WTC11 (cell line): ENCODE measurements at regions not wholly inside any gene's neighbourhood (a gene's known extent, or its start where the extent isn't known, plus 50 kb on each side); places are given as distances from the start of the nearest gene placed in this dataset.

ENCODE experiments used
- ATAC-seq: fragments of 200-7000 bp; cut with Tn5 transposase; 2 replicates; pipeline ENCODE4 v1.10.0; 2021; ENCODE audit warnings: mild to moderate bottlenecking, moderate library complexity
- CTCF ChIA-PET: fragments of 300-600 bp; sonication (Branson Sonifier 250); formaldehyde crosslinking; loops from one replicate; lab custom pipeline; 2021; ENCODE audit warnings: antibody characterized with exemption; lab: Charles Lee
- POLR2A ChIA-PET: fragments of 350-600 bp; sonication (Branson Sonifier 250); formaldehyde crosslinking; loops from one replicate; lab custom pipeline; 2021; ENCODE audit warnings: antibody characterized with exemption; lab: Charles Lee
- DNase-seq: peaks from one replicate; pipeline ENCODE4 v3.0.0; 2021; ENCODE audit warnings: low spot score
- H3K27ac Mint-ChIP-seq: 2 replicates; pipeline ENCODE4 v1.8.0; 2021; ENCODE audit warnings: mixed read lengths
- H3K27me3 Mint-ChIP-seq: 2 replicates; pipeline ENCODE4 v1.8.0; 2021; ENCODE audit warnings: low read depth, mild to moderate bottlenecking, moderate library complexity, mixed read lengths
- H3K36me3 Mint-ChIP-seq: 2 replicates; pipeline ENCODE4 v1.8.0; 2021; ENCODE audit warnings: mixed read lengths
- H3K4me1 Mint-ChIP-seq: 2 replicates; pipeline ENCODE4 v1.8.0; 2022; ENCODE audit warnings: mixed read lengths
- H3K4me3 Mint-ChIP-seq: 2 replicates; pipeline ENCODE4 v1.8.0; 2021; ENCODE audit warnings: mild to moderate bottlenecking, moderate library complexity, mixed read lengths
- H3K9me3 Mint-ChIP-seq: 2 replicates; pipeline ENCODE4 v1.8.0; 2021; ENCODE audit warnings: mixed read lengths
- ELF4 ChIP-seq: sonication (generic); formaldehyde crosslinking; IDR thresholded peaks from 2 replicates; pipeline ENCODE4 v1.8.1; 2022; ENCODE audit warnings: low read depth, mild to moderate bottlenecking, moderate library complexity, missing genetic modification reagents
- GABPB1 ChIP-seq: sonication (generic); formaldehyde crosslinking; IDR thresholded peaks from 2 replicates; pipeline ENCODE4 v1.8.1; 2023; ENCODE audit warnings: mild to moderate bottlenecking, missing genetic modification reagents
- GRHL2 ChIP-seq: fragments of 250-450 bp; sonication (Bioruptor Pico); IDR thresholded peaks from 2 replicates; pipeline ENCODE4 v1.8.0; 2022; ENCODE audit warnings: mild to moderate bottlenecking, moderate library complexity; ENCODE audit not compliant: insufficient replicate concordance, severe bottlenecking
- GTF2I ChIP-seq: fragments of 250-450 bp; sonication (Bioruptor Pico); conservative IDR thresholded peaks from 2 replicates; pipeline ENCODE4 v1.4.0; 2021; ENCODE audit warnings: mild to moderate bottlenecking
- IRF2 ChIP-seq: sonication (generic); formaldehyde crosslinking; IDR thresholded peaks from 2 replicates; pipeline ENCODE4 v1.8.0; 2022; ENCODE audit warnings: low read depth, missing genetic modification reagents, borderline replicate concordance
- JAZF1 ChIP-seq: fragments of 250-450 bp; sonication (Bioruptor Pico); IDR thresholded peaks from 2 replicates; pipeline ENCODE4 v1.9.0; 2021; ENCODE audit warnings: moderate library complexity, mild to moderate bottlenecking, inconsistent platforms
- KAT7 ChIP-seq: sonication (generic); formaldehyde crosslinking; IDR thresholded peaks from 2 replicates; pipeline ENCODE4 v1.8.1; 2023; ENCODE audit warnings: missing genetic modification reagents, mild to moderate bottlenecking, borderline replicate concordance
- NFATC4 ChIP-seq: fragments of 250-450 bp; sonication (Bioruptor Pico); IDR thresholded peaks from 2 replicates; pipeline ENCODE4 v1.9.0; 2021; ENCODE audit warnings: mild to moderate bottlenecking
- NFE2L1 ChIP-seq: sonication (generic); formaldehyde crosslinking; IDR thresholded peaks from 2 replicates; pipeline ENCODE4 v1.8.1; 2023; ENCODE audit warnings: missing genetic modification reagents
- NR2C2 ChIP-seq: sonication (generic); formaldehyde crosslinking; IDR thresholded peaks from 2 replicates; pipeline ENCODE4 v1.8.0; 2022; ENCODE audit warnings: mild to moderate bottlenecking, missing genetic modification reagents
- PREB ChIP-seq: sonication (generic); formaldehyde crosslinking; IDR thresholded peaks from 2 replicates; pipeline ENCODE4 v1.8.1; 2022; ENCODE audit warnings: mild to moderate bottlenecking, missing genetic modification reagents, moderate library complexity, borderline replicate concordance
- RELA ChIP-seq: sonication (generic); formaldehyde crosslinking; IDR thresholded peaks from 2 replicates; pipeline ENCODE4 v1.8.1; 2022; ENCODE audit warnings: missing genetic modification reagents, mild to moderate bottlenecking, borderline replicate concordance
- TEAD4 ChIP-seq: sonication (generic); formaldehyde crosslinking; IDR thresholded peaks from 2 replicates; pipeline ENCODE4 v1.8.0; 2022; ENCODE audit warnings: mild to moderate bottlenecking, missing genetic modification reagents
- USF2 ChIP-seq: sonication (generic); formaldehyde crosslinking; IDR thresholded peaks from 2 replicates; pipeline ENCODE4 v1.8.1; 2023; ENCODE audit warnings: mild to moderate bottlenecking, missing genetic modification reagents, moderate library complexity
- ZNF219 ChIP-seq: sonication (generic); formaldehyde crosslinking; IDR thresholded peaks from 2 replicates; pipeline ENCODE4 v1.8.0; 2023; ENCODE audit warnings: missing genetic modification reagents, mild to moderate bottlenecking, borderline replicate concordance
- ZNF263 ChIP-seq: sonication (generic); formaldehyde crosslinking; IDR thresholded peaks from 2 replicates; pipeline ENCODE4 v1.8.1; 2022; ENCODE audit warnings: low read depth, mild to moderate bottlenecking, moderate library complexity, missing genetic modification reagents
- ZNF317 ChIP-seq: sonication (generic); formaldehyde crosslinking; IDR thresholded peaks from 2 replicates; pipeline ENCODE4 v1.8.1; 2023; ENCODE audit warnings: low read depth, mild to moderate bottlenecking, moderate library complexity, missing genetic modification reagents, borderline replicate concordance
- ZNF423 ChIP-seq: fragments of 250-450 bp; sonication (Bioruptor Pico); IDR thresholded peaks from 2 replicates; pipeline ENCODE4 v2.1.2; 2022; ENCODE audit warnings: mild to moderate bottlenecking, moderate library complexity
- TF ChIP-seq, protein P1 (sequence below): fragments of 250-450 bp; sonication (Bioruptor Pico); IDR thresholded peaks from 2 replicates; pipeline ENCODE4 v1.9.0; 2021; ENCODE audit warnings: moderate library complexity, mild to moderate bottlenecking, inconsistent platforms, borderline replicate concordance
- TF ChIP-seq, protein P2 (sequence below): sonication (generic); formaldehyde crosslinking; IDR thresholded peaks from 2 replicates; pipeline ENCODE4 v1.8.0; 2022; ENCODE audit warnings: mild to moderate bottlenecking, missing genetic modification reagents
- TF ChIP-seq, protein P3 (sequence below): fragments of 250-450 bp; sonication (Bioruptor Pico); IDR thresholded peaks from 2 replicates; pipeline ENCODE4 v1.8.0; 2021; ENCODE audit warnings: mild to moderate bottlenecking

DNA sequence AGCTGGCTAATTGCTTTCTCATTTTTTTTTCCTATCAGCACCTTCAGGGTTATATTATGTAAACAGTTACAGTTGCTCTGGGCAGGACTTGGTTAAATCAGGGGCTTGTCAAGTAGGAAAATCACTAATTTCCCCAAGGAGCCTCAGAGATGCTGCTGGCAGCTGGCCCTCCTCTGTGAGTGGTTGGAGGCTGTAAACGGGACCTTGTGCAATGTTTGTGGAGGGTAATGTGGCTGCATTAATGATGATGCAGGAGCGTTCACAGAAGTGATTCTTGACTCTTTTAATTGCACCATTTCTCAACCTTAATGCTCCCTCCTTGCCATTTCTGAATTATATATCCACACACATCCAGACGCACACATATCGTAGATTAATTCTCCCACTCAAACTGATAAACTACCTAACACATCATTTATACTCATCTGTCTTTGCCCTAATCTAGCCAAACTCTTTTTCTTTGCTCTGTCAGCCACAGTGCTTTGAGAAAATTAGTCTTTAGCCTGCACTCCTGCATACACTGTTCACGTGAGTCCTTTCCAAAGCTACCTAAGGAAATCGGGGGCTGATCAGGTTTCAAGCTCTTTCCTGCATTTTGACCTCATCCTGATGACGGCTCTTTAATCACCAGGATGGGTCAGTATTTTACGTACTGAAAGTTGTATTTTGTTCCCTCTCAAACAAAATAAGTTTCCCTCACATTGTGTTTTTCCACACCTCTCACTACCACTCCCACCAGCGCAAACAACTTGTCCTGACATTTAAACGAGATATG, 154.4 kb upstream of the PIRT start (continued):
- TF ChIP-seq, protein P1, sequence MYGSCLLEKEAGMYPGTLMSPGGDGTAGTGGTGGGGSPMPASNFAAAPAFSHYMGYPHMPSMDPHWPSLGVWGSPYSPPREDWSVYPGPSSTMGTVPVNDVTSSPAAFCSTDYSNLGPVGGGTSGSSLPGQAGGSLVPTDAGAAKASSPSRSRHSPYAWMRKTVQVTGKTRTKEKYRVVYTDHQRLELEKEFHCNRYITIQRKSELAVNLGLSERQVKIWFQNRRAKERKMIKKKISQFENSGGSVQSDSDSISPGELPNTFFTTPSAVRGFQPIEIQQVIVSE (CRISPR knock-in tag), result no peak
- TF ChIP-seq ELF4 (CRISPR knock-in tag) (no peak), NR2C2 (CRISPR knock-in tag) (no peak), NFE2L1 (CRISPR knock-in tag) (no peak), RELA (no peak), IRF2 (CRISPR knock-in tag) (no peak), JAZF1 (no peak)

GRCh38 chr17:10987786-10988185, 149.9 kb upstream of the PIRT start:
- Mint-ChIP-seq H3K27me3 (peaks cover 4% of the 10 kb centered on the region; the same call in 1 of the 2 replicates), H3K4me1 (peaks cover 5% of the 10 kb centered on the region), H3K4me3 (no peak overlapping the region), H3K9me3 (peaks cover 78% of the 10 kb centered on the region), H3K36me3 (peaks cover 53% of the 10 kb centered on the region), H3K27ac (no peak overlapping the region)
- no peak for DNase-seq
- CTCF ChIA-PET, result no interaction called here
- ATAC-seq, result no peak
- POLR2A ChIA-PET, result no interaction called here
- TF ChIP-seq KAT7 (CRISPR knock-in tag) (no peak), GTF2I (CRISPR knock-in tag) (no peak), USF2 (CRISPR knock-in tag) (no peak), ZNF423 (CRISPR knock-in tag) (no peak), TEAD4 (CRISPR knock-in tag) (no peak), RELA (no peak), GRHL2 (no peak), GABPB1 (no peak), ZNF263 (CRISPR knock-in tag) (no peak), ZNF317 (CRISPR knock-in tag) (no peak), ZNF219 (CRISPR knock-in tag) (no peak), JAZF1 (no peak), NFATC4 (CRISPR knock-in tag) (no peak), PREB (CRISPR knock-in tag) (no peak)
- TF ChIP-seq, protein P2, sequence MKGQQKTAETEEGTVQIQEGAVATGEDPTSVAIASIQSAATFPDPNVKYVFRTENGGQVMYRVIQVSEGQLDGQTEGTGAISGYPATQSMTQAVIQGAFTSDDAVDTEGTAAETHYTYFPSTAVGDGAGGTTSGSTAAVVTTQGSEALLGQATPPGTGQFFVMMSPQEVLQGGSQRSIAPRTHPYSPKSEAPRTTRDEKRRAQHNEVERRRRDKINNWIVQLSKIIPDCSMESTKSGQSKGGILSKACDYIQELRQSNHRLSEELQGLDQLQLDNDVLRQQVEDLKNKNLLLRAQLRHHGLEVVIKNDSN (CRISPR knock-in tag), result no peak
- TF ChIP-seq, protein P3, sequence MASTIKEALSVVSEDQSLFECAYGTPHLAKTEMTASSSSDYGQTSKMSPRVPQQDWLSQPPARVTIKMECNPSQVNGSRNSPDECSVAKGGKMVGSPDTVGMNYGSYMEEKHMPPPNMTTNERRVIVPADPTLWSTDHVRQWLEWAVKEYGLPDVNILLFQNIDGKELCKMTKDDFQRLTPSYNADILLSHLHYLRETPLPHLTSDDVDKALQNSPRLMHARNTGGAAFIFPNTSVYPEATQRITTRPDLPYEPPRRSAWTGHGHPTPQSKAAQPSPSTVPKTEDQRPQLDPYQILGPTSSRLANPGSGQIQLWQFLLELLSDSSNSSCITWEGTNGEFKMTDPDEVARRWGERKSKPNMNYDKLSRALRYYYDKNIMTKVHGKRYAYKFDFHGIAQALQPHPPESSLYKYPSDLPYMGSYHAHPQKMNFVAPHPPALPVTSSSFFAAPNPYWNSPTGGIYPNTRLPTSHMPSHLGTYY, result no peak
- TF ChIP-seq, protein P1 (CRISPR knock-in tag), result no peak
- TF ChIP-seq, all 79 proteins: peak for 0
